T-cell (primary cell): ENCODE measurements at regions not wholly inside any gene's neighbourhood (a gene's known extent, or its start where the extent isn't known, plus 50 kb on each side); places are given as distances from the start of the nearest gene placed in this dataset.

Experiments
- ATAC-seq, 4 experiments: fragments of 200-7000 bp in 3 of 4; fragments of 150-1000 bp in 1 of 4; cut with Tn5 transposase; replicated peaks in 1 of 4; 1 replicate in 3 of 4; 2 replicates in 1 of 4; pipeline ENCODE4 v1.10.0; 2021; ENCODE audit warnings: moderate library complexity in 3 of 4, mild to moderate bottlenecking in 2 of 4, moderate number of reproducible peaks in 1 of 4
- CTCF ChIA-PET, 2 donors: fragments of 300-600 bp; sonication (Branson Sonifier 250); formaldehyde crosslinking; loops; one replicate each; lab custom pipeline; 2022; ENCODE audit warnings: antibody characterized with exemption in 2 of 2; lab: Charles Lee
- POLR2A ChIA-PET, 2 donors: fragments of 300-600 bp; sonication (Branson Sonifier 250); formaldehyde crosslinking; loops; one replicate each; lab custom pipeline; 2022; ENCODE audit warnings: antibody characterized with exemption in 2 of 2; lab: Charles Lee
- DNase-seq, 35 experiments: peaks; one replicate each; pipeline versions ENCODE4 v3.0.0 to v3.0.0-alpha.2; 2013 to 2023
- H3K27ac ChIP-seq: one replicate; pipeline ENCODE4 v1.5.1; 2013; ENCODE audit warnings: low read length
- H3K27me3 ChIP-seq, 2 experiments: replicated peaks in 1 of 2; 1 replicate in 1 of 2; 2 replicates in 1 of 2; pipeline versions ENCODE4 v1.6.1 to v1.7.0; 2013; ENCODE audit warnings: low read length in 1 of 2, mixed read lengths in 1 of 2; ENCODE audit not compliant: control insufficient read depth in 2 of 2, insufficient read depth in 2 of 2; ENCODE audit errors: extremely low read depth in 1 of 2
- H3K36me3 ChIP-seq, 2 donors: 1 replicate in 1 of 2; 2 replicates in 1 of 2; pipeline versions ENCODE4 v1.6.1 to v1.7.0; 2013; ENCODE audit warnings: low read length in 1 of 2; ENCODE audit not compliant: control insufficient read depth in 2 of 2, insufficient read depth in 1 of 2; ENCODE audit errors: extremely low read depth in 1 of 2
- H3K4me1 ChIP-seq, 2 experiments: 1 replicate in 1 of 2; 2 replicates in 1 of 2; pipeline versions ENCODE4 v1.6.1 to v1.7.0; 2013; ENCODE audit warnings: low read length in 2 of 2, mixed read lengths in 1 of 2; ENCODE audit not compliant: insufficient read depth in 2 of 2, control insufficient read depth in 1 of 2; ENCODE audit errors: extremely low read depth in 1 of 2
- H3K4me3 ChIP-seq, 2 donors: 1 replicate in 1 of 2; 2 replicates in 1 of 2; pipeline versions ENCODE4 v1.5.1 to v1.7.0; 2013; ENCODE audit warnings: mild to moderate bottlenecking in 2 of 2, low read length in 1 of 2, moderate library complexity in 1 of 2; ENCODE audit not compliant: control insufficient read depth in 1 of 2; ENCODE audit errors: extremely low read depth in 1 of 2
- H3K9me3 ChIP-seq: 2 replicates; pipeline ENCODE4 v1.7.0; 2013
- H3K27ac Mint-ChIP-seq, 2 donors: one replicate each; pipeline ENCODE4 v1.8.0; 2020 to 2021; ENCODE audit warnings: mild to moderate bottlenecking in 2 of 2, mixed read lengths in 2 of 2
- H3K27me3 Mint-ChIP-seq, 2 donors: one replicate each; pipeline ENCODE4 v1.8.0; 2021 to 2022; ENCODE audit warnings: mixed read lengths in 2 of 2
- H3K36me3 Mint-ChIP-seq: one replicate; pipeline ENCODE4 v1.8.0; 2021; ENCODE audit warnings: mixed read lengths
- H3K4me1 Mint-ChIP-seq, 3 donors: one replicate each; pipeline ENCODE4 v1.8.0; 2020 to 2022; ENCODE audit warnings: mixed read lengths in 3 of 3, mild to moderate bottlenecking in 1 of 3
- H3K4me3 Mint-ChIP-seq, 3 donors: one replicate each; pipeline ENCODE4 v1.8.0; 2020 to 2022; ENCODE audit warnings: mild to moderate bottlenecking in 3 of 3, mixed read lengths in 3 of 3, moderate library complexity in 3 of 3
- H3K9me3 Mint-ChIP-seq, 3 donors: one replicate each; pipeline ENCODE4 v1.8.0; 2020 to 2022; ENCODE audit warnings: mixed read lengths in 3 of 3
- whole genome bisulfite sequencing: methylation state at CpG from one replicate; pipeline ENCODE4 v1.1.5; 2013; ENCODE audit warnings: missing lambda C conversion rate; ENCODE audit not compliant: insufficient coverage; 5-methylcytosine and 5-hydroxymethylcytosine counted together

- ChIA-PET POLR2A (no interaction called here), CTCF (no interaction called here)
- Histone ChIP-seq H3K36me3 (no peaks in the 10 kb centered on the region), H3K4me1 (no peaks in the 10 kb centered on the region), H3K9me3 (no peaks in the 10 kb centered on the region), H3K27ac (no peak overlapping the region), H3K27me3 (no peaks in the 10 kb centered on the region), H3K4me3 (no peak overlapping the region)
- DNase-seq: no peak
- Mint-ChIP-seq H3K4me3 (no peak overlapping the region), H3K27me3 (peaks cover 0 to 3% of the 10 kb centered on the region in 2 donors), H3K36me3 (no peaks in the 10 kb centered on the region), H3K27ac (no peak overlapping the region), H3K4me1 (no peaks in the 10 kb centered on the region), H3K9me3 (no peaks in the 10 kb centered on the region)
- ATAC-seq: no peak
- WGBS: 63% methylated on average over 1 of the region's 2 CpGs
These were observed 624.6 kb downstream of the ZPLD1 start for GRCh38 chr3:103059432-103059831.

- Mint-ChIP-seq H3K9me3 (no peaks in the 10 kb centered on the region), H3K27me3 (peaks cover 0 to 3% of the 10 kb centered on the region in 2 donors), H3K4me1 (no peaks in the 10 kb centered on the region), H3K36me3 (no peaks in the 10 kb centered on the region), H3K27ac (no peak overlapping the region), H3K4me3 (no peak overlapping the region)
- DNase-seq (no peak), ATAC-seq (no peak)
- no peaks in the 10 kb centered on the region for H3K27me3 ChIP-seq
- H3K9me3 ChIP-seq: no peaks in the 10 kb centered on the region
- CTCF ChIA-PET: interaction anchor here in 1 of 2 donors (0.6 to 1.5 kb wide), 2 partner anchors 10 to 387 kb away, joined by 3 to 4 read pairs; no protein-coding TSS in a partner anchor
- H3K36me3 ChIP-seq: no peaks in the 10 kb centered on the region
- no peak overlapping the region for H3K4me3 ChIP-seq
- no peak overlapping the region for H3K27ac ChIP-seq
- 72% methylated on average over 2 of the region's 3 CpGs for WGBS
- H3K4me1 ChIP-seq: no peaks in the 10 kb centered on the region
- POLR2A ChIA-PET: no interaction called here
These were observed 625.4 kb downstream of the ZPLD1 start for GRCh38 chr3:103060242-103060641.

- no peak for ATAC-seq
- no peaks in the 10 kb centered on the region for H3K27me3 ChIP-seq
- DNase-seq: no peak
- ChIA-PET POLR2A (interaction anchor here in 1 of 2 donors (0.8 kb wide), 1 partner anchor 721 kb away, joined by 31 read pairs; no protein-coding TSS in a partner anchor), CTCF (no interaction called here)
- Mint-ChIP-seq H3K9me3 (no peaks in the 10 kb centered on the region), H3K4me3 (no peak overlapping the region), H3K4me1 (no peaks in the 10 kb centered on the region), H3K36me3 (no peaks in the 10 kb centered on the region), H3K27me3 (no peaks in the 10 kb centered on the region), H3K27ac (no peak overlapping the region)
- 82% methylated on average over 1 of the region's 2 CpGs for WGBS
- H3K27ac ChIP-seq: no peak overlapping the region
- H3K4me3 ChIP-seq: no peak overlapping the region
- H3K4me1 ChIP-seq: no peaks in the 10 kb centered on the region
- no peaks in the 10 kb centered on the region for H3K36me3 ChIP-seq
- H3K9me3 ChIP-seq: no peaks in the 10 kb centered on the region
These were observed 633.1 kb downstream of the ZPLD1 start for GRCh38 chr3:103067963-103068362.

GRCh38 chr3:103075282-103075681 lies 640.5 kb downstream of the ZPLD1 start:
- H3K36me3 ChIP-seq: no peaks in the 10 kb centered on the region
- Mint-ChIP-seq H3K9me3 (no peaks in the 10 kb centered on the region), H3K4me3 (no peak overlapping the region), H3K27ac (no peak overlapping the region), H3K4me1 (no peaks in the 10 kb centered on the region), H3K36me3 (no peaks in the 10 kb centered on the region), H3K27me3 (no peaks in the 10 kb centered on the region)
- H3K9me3 ChIP-seq: no peaks in the 10 kb centered on the region
- DNase-seq: no peak
- ChIA-PET CTCF (no interaction called here), POLR2A (no interaction called here)
- H3K27ac ChIP-seq: no peak overlapping the region
- H3K4me1 ChIP-seq: no peaks in the 10 kb centered on the region
- H3K4me3 ChIP-seq: no peak overlapping the region
- ATAC-seq: no peak
- H3K27me3 ChIP-seq: no peaks in the 10 kb centered on the region
- no CpG with 5 or more reads among the region's 2 CpGs for WGBS

DNA sequence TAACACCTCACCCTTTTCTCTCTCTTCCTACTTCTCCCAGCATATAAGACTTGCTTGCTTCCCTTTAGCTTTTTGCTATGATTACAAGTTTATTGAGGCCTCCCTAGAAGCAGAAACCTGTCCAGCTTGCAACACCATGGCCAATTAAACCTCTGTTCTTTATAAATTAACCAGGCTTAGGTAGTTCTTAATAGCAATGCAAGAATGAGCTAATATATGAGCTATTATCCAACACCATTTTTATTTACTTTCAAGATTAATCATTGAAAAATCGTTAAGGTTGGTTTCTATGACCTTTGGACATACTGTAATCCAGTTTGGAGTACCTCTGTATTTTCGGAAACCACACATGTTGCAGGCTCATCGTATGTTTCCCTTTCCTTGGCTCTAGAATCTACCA lies 643.1 kb downstream of the ZPLD1 start:
- ChIA-PET CTCF (interaction anchor here in 1 of 2 donors (0.5 kb wide), 1 partner anchor 30 kb away, joined by 4 read pairs; no protein-coding TSS in a partner anchor), POLR2A (no interaction called here)
- DNase-seq (no peak), ATAC-seq (no peak)
- Histone ChIP-seq H3K4me1 (no peaks in the 10 kb centered on the region), H3K9me3 (no peaks in the 10 kb centered on the region), H3K27ac (no peak overlapping the region), H3K4me3 (no peak overlapping the region), H3K27me3 (no peaks in the 10 kb centered on the region), H3K36me3 (no peaks in the 10 kb centered on the region)
- Mint-ChIP-seq H3K27me3 (no peaks in the 10 kb centered on the region), H3K4me3 (no peak overlapping the region), H3K9me3 (no peaks in the 10 kb centered on the region), H3K4me1 (no peaks in the 10 kb centered on the region), H3K36me3 (no peaks in the 10 kb centered on the region), H3K27ac (no peak overlapping the region)
- no CpG with 5 or more reads among the region's 3 CpGs for WGBS

DNA sequence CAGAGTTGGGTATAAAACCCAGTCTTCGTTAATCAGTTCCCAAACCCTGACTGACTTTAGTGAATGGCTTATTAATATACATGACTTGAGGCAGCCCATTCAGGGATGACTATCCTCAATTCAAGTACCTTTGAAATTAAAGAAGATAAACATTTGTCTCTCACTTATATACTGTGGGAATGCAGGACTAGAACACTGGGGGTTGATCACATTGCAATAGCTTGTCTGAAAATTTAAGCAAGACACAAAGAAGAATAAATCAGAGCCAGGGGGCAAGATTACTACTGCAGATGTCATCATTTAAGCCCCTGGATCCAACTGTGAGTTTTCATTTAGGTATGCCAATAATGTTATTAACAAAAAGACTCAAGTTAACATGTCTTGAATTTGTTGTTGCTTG lies 647.7 kb downstream of the ZPLD1 start:
- Histone ChIP-seq H3K27me3 (no peaks in the 10 kb centered on the region), H3K27ac (no peak overlapping the region), H3K36me3 (no peaks in the 10 kb centered on the region), H3K4me1 (no peaks in the 10 kb centered on the region), H3K4me3 (no peak overlapping the region), H3K9me3 (no peaks in the 10 kb centered on the region)
- Mint-ChIP-seq H3K36me3 (no peaks in the 10 kb centered on the region), H3K4me3 (no peak overlapping the region), H3K4me1 (no peaks in the 10 kb centered on the region), H3K27me3 (no peaks in the 10 kb centered on the region), H3K27ac (no peak overlapping the region), H3K9me3 (no peaks in the 10 kb centered on the region)
- ChIA-PET CTCF (interaction anchor here in 1 of 2 donors (0.5 kb wide), 1 partner anchor 193 kb away, joined by 4 read pairs; no protein-coding TSS in a partner anchor), POLR2A (interaction anchor here in 1 of 2 donors (0.6 kb wide), 1 partner anchor 589 kb away, joined by 3 read pairs; no protein-coding TSS in a partner anchor)
- DNase-seq: no peak
- ATAC-seq: no peak
- WGBS: no CpG with 5 or more reads among the region's 1 CpG
